HG02981 (cell line): ENCODE measurements at regions not wholly inside any gene's neighbourhood (a gene's known extent, or its start where the extent isn't known, plus 50 kb on each side); places are given as distances from the start of the nearest gene placed in this dataset.

ENCODE experiments used
- ATAC-seq: cut with Tn5 transposase; IDR thresholded peaks from one replicate; pipeline ENCODE4 v1.9.1; 2021; ENCODE audit warnings: mild to moderate bottlenecking, moderate library complexity; ENCODE audit not compliant: unreplicated experiment

DNA sequence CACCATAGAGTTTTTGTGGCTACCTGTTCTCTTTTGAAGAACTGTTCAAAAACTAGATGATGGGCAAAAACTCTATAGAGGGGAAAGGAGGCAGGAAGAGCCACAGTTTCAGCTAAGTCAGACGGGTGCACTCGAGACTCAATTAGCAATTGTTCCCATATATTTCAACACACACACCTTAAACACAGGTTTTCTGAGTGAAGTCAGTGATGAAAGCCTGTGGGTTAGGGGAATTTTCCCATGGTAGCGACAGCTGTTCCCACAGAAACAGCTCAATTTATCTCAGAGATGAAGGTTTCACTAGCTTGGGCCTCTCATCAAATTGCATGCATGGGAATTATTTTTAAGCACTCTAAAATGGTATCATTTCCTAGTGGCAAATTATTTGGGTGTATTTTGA, 143.4 kb downstream of the ZIC5 start:
- ATAC-seq, result no peak

DNA sequence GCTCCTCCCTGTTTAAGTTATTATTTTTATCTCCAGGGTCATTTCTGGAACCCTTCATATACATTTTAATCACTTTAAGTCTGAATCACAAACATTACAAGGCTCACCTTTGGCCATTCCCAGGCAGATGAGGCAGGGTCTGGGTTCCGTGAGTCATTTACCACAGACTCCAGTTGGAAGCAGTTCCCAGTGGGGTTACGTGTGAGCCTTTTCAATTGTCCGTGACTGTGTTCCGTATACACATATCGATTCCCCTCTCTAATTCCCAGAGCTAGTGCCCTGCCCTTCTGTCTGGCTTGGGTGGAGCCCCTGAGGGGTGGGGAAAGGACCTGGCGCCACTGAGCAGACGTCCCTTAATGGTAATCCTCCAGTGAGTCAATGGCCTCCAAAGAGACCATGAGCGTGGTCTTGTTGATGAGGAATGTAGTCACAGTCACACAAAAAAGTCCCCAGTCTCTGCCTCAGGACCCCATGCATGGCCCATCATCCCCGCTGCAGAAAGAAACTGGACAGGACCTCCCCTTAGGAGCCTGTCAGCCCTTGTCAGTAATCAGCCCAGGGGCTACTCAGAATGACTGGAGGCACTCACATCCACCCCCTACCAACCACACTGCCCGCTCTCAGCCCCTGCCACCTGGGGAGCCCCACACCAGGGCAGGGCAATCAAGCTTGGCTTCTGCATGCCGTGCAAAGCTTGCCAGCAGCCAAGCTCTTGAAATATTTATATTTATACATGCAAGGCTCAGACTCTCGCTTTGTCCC, 144.4 kb downstream of the ZIC5 start:
- ATAC-seq, result no peak

DNA sequence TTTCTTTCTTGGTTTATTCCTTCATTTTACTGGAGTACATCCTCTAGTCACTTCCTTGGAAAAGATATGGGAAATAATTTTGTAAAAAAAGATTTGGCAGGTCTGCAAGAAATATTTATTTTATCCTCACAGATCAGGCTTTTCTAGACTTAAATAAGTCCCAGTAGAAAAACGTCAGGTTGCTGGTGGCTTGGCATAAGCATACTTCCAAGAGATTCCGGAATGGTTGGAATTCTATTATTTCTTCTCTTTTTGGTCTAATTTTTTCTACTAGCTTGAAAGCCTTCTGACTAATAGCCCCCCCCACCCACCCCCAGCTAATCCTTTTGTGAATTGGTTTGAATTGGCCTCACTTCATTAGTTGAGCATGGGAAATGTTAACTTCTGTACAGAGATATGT, 147.6 kb downstream of the ZIC5 start:
- ATAC-seq, result no peak

DNA sequence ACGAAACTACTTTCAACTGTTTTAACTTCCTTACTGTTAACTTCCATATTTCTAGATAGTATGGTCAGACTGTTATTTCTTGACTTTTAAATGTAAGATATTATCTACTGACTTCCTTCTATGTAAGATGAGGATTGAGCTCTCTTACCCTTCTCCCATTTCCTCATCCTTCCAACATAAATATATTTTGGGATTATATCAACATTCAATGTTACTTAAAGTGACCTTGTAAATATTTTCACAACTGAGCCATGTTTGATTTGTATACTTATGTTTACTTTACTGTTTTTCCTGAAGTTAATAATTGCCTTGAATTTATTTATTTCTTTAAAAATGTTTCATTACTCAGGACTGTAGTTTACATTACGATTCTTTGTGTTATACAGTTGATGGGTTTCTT, 148.7 kb downstream of the ZIC5 start:
- no peak for ATAC-seq

DNA sequence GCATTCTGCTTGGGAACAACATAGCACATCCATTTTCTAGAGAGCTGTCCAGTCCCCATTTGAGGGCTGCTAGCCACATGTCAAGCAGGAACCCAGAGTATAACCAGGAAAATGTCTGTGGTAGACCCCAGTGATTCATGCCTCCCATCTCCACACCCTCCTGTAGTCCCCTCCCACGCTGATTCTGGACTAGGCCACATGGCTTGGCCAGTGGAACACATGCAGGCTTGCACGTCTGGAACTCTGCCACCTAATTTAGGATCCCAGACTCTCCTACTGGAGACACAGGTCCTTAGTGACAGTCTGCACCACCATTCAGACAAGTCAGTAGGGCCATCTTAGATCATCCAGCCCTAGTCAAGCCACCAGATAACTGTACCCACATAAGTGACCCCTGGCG, 149.8 kb downstream of the ZIC5 start:
- no peak for ATAC-seq

DNA sequence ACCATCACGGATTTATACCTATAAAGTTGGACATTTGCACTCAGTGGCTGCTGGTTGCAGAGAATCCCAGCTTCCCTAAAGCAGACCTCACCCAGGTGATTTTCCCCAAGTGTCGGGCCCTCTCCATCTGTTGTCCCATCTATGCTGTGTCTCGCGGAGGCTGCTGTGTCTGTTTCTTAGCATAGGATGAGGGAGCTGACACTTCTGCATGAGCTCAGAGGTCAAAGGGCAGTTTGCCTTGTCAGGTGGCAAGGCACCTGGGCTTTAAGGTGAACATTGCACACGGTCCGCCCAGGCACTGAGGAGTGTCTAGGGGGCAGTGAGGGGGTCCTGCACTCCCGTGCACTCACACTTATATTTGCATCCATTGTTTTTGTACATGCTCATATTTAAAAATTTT, 151.6 kb downstream of the ZIC5 start:
- ATAC-seq, result no peak

DNA sequence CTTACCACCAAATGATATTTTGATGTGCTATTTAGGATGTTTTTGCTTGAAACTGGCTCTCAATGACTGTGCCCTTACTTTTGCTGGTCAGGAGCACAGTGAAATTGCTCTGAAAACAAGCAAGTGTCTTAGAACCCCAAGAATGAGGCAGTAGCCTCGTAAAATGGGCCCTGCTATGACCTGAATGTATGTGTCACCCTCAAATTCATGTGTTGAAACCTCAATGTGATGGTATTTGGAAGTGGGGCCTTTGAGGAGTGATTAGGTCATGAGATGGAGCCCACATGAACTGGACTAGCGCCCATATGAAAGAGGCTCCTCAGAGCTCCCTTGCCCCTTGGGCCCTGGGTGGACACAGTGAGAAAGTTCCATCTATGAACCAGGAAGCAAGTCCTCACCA, 155.2 kb downstream of the ZIC5 start:
- no peak for ATAC-seq

DNA sequence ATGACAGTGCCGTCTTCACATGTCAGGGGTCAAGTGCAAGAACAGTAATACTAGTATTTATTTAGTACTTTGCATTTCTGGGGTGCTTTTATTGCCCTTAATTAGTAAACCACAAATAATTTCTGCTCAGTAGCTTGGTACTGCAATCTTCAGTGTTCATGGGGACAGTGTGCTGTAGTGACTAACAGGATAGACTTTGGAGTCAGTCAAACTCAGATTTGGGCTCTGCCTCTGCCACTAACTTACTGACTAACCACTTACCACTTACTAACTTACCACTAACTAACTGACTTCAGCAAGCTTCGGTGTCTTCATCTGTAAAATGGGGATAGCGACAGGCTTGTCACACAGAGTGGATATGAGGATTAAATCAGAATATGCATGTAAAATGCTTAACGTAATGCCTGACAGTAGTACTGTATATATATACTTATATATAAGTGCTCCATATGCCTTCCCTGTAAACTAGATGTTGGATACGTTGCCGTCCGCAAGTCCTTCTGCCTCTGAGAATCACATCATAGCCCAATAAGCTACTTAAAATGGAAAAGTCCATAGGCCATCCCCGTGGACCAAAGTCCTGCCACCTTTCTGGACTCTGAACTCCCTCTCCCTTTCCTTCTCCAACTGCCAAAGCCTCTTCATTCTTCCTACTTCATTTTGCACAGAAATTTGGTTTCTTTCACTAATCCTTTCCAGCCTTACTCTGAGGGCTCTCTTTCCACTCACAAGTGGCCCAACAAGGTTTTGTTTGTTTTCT, 158.1 kb downstream of the ZIC5 start:
- no peak for ATAC-seq

DNA sequence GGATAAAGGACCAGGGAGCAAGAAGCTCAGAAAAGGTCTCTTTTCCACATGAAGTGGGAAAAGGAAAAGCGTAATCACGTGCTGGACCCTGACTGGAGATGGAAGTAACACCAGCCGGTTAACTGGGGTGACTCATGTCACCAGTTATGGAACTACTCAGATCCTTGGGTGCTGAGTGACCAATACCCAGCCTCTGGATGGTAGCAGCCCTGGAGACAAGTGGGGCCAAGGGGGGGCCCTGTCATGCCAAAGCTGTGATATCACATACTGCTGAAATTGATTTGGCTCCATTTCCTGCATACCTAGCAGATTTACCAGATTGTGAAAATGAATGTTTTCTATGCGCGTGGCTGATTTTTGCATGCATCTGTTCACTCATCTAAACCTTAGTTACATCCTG, 158.9 kb downstream of the ZIC5 start:
- ATAC-seq, result no peak

DNA sequence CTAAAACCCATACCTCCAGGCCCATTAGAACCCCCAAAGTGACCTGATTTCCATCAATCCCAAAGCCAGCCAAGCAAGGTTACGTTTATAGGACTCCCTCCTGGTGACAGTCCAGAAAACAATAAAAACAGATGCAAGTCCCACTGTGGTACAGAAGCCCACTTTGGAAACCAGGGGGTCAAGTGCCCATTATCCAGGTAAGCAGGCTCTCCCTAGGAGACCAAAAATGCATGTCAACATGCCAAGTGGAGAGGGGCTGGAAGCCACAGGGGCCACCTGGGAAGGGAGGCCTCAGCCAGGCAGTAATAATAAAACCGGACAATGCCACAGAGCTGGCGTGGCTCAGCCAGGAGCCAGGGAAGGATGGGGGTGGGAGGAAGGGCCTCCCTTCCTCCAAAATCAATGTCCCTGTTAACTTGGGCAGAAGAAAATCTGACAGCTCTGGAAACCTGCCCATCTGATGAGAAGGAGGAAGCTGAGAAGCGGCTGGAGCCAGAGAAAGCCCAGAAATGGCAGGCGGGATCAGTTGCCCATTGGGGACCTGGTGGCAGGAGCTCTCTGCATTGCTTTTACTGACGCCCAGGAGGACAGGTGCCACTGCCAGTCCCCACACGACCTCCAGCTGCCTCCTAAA, 160.4 kb downstream of the ZIC5 start:
- no peak for ATAC-seq

DNA sequence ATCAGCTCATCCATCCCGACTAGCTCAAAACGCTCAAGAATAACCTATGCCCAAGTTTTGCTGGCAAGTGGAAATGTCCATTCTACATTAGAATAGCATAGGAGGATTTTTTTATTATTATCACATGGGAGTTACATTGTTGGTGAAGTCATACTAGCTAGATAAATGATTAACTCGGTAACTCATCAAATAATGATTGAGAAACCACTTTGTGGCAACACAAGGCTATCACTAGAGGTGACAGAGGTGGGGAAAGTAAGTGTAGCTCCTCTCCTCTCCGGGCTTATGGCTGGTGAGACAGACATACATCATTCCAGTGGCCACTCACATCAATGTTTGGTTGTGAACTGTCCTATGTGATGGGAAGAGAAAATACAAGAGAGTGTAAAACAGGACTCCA, 161.6 kb downstream of the ZIC5 start:
- no peak for ATAC-seq

DNA sequence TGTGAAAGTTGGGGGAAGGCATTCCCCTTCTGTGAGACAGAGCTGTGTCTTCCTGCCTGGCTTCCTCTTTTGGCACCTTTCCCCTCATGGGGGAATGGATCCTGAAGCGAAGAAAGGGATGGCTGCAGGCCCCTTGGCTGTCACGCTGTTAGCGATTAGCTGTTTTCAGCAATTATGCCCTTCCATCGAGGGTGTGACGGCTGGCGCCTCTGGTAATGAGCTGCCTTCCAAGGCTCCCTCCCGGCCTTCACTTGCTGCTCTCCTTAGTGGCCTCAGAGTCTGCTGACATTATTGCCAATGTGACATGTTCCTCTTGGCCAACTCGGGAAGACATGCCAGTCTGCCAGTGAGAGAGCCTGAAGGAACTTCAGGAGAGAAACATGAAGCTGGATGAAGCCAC, 162.1 kb downstream of the ZIC5 start:
- ATAC-seq, result no peak

DNA sequence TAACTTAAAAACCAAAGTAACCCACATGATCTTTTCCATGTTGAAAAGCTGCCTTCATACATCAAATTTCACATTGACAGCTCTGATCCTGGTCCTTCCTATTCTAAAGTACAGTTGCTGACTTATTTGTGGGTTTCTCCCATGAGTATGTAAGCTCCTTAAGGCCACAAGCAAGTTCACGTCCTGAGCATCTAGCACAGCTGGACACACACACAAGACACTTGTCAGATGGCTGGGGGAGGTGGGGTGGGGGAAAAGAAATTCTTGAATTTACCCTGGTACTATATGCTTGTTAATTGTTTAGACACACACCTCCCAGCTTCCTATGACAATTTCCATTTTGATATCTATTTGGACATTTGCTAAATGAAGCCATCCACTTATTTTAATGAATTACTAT, 162.8 kb downstream of the ZIC5 start:
- no peak for ATAC-seq

DNA sequence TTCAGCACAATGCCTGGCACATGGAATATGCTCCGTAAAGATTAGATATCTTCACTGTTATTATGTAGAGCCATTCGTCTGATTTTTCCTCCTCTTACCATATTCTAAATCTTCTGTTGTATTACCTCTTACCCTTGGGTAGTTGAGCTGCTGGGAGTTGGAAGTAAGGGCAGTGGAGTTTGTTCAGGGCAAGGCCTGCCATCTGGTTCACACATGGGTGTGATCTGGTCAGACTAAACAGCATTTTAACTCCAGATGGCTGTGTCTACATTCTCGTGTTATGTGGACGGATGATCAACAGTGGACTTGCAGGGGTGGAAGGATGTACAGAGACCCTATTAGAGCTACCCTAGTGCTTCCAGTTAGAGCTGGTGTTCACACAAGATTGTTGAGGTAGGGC, 164.9 kb downstream of the ZIC5 start:
- ATAC-seq, result no peak

DNA sequence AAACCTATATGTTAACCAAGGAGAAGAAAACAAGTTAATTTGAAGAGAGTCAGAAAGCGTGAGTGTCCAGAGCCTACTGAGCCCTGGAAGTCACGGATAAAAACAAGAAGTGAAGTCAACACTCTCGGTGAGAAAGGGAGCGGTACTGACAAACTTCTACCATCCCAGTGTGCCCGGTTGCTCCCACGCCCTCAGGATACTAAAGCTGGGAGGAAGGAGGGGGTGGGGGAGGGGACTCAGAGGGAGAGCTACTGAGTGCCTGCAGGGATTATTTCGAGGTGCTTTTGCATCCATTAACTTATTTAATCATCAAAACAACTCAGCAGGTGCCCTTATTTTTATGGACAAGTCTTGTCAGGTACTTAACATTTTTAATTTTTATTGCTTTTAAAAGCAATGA, 166.2 kb downstream of the ZIC5 start:
- ATAC-seq, result no peak

DNA sequence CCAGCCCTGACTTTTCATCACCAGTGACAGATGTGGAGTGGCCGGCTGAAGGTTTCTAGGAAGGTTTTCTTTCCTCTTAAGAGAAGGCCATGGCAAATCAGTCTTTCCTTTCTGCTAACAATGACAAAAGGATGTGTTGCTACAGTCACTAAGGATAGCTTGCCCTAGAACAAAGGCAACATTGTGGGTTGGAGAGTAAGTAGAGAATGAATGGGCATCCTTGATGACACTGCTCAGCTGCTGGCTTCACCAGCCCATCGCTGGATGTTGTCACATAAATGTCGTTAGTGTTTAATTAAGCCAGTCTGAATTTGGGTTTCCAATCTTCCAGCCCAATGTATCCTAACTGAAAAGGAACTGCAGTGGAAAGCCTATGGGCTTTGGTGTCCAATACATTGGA, 168.4 kb downstream of the ZIC5 start:
- no peak for ATAC-seq

DNA sequence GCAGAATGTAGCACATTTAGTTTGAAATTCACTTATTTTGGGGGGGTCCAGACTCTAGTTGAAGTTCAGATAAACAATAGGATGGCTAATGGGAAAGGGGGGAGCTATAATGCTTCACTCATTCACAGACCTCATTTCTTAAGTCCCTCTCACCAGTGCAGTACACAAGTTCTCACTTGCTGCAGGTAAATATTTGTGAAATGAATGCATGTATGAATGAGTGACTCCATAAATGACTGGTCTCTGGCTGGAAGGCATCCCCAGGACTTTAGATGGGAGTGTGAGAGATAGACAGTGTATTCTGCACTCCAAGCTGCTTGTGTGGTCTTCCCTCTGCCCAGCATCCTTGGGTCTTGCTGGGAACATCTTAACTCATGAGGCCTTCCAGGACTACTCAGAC, 169.2 kb downstream of the ZIC5 start:
- ATAC-seq, result no peak

DNA sequence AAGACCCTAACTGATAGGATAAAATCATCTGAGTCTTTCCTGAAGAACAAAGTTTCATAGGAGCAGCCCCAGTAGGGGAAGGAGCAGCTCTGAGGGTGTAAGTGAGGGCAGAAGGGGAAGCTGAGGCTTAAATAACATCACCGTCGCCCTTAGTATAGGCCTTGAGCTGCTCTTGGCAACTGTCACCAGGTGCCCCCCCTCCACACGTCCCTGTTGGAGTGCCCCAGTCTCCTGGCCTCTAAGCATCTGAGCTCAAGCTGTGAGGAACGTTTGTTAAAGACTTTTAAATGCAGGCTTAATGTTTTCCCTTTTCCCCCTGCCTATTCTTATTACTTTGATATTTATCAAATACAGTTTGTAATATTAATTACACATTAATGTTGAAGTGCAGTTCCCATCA, 170.6 kb downstream of the ZIC5 start:
- no peak for ATAC-seq

DNA sequence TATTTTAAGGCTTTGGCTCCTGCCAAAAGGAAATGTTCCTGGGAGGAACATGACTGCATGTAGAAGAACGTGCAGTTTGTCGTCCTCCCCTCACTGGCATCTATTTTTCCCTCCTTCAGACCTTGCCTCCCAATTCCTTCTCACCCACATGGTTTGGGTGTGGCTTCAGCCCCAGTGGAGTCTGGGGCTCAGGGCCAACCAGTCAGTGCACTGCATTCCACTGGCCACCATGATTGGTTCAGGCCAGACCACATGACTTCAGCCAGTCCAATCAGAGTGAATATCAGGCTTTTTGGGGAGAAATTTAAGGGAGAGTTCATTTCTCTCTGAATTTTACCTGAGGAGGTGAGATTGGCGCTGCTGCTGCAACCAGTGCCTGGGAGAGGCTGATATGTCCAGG, 171.6 kb downstream of the ZIC5 start:
- no peak for ATAC-seq

DNA sequence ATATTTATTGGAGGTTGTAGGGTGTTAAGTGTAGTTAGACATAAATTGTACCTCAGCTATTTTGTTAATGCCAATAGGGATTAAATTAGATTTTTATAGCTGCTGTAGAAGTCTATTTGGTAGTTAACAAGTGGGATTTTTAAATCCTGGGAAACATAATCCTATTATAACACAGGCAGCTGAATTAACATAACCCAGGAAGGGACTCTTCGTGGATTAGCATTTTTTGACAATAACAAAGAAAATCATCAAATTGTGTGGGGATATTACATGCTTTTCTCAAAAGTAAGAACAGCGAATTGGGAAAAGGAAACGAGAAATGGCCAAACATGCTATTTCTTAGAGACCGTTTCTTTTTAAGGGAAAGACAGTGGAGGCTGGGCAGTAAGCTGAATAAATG, 172.8 kb downstream of the ZIC5 start:
- ATAC-seq, result no peak

DNA sequence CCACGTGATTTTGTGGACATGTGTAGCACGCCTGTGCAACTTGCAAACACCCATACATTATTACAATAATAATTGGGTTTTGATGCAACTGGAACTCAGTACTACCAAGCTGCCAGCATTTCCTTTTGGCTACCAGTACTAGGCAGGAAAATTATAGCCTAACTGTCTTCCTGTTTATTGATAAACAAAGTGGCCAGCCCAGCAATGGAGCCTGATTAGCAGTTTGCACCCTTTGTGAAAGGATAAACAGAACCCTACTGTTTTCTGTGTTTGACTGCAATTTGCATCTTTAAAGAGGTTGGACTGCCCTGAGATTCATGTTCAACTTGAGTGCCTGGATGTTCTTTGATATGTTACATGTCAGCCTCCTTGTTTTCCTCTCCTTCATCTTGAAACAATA, 173.9 kb downstream of the ZIC5 start:
- ATAC-seq, result no peak

DNA sequence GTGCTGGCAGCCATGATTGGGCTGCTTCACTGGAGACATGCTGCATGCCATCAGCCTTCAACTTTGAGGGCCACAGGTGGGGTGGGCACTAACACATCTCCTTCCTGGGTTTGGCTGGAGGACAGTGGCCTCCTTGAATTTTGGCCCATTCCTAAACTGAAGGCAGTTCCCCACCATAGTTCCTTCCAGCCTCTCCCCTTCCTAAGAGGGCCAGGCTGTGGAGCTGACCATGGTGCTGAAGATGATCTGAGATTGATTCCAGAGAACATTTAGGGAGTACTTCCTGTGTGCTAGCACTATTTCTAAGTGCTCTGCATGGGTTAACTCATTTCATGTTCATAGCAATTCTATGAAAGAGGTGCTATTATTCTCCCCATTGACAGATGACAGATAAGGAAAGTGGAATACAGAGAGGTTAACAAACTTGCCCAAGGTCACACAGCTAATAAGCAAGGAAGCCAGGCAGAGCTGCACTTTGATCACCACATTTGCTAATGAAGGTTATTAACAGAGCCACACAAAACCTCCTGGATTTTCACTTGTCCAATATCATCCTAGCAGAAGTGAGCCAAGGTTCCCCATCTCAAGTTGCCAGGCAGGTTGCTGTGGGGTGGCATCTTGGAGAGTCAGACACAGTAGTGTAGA, 175.3 kb downstream of the ZIC5 start:
- no peak for ATAC-seq
